Panc1 (cell line): ENCODE measurements at regions not wholly inside any gene's neighbourhood (a gene's known extent, or its start where the extent isn't known, plus 50 kb on each side); places are given as distances from the start of the nearest gene placed in this dataset.

ENCODE experiments used
- CTCF ChIP-seq: fragments of 450-650 bp; IDR thresholded peaks from 2 replicates; pipeline ENCODE4 v1.5.1; 2017; ENCODE audit warnings: mild to moderate bottlenecking
- POLR2AphosphoS5 ChIP-seq: IDR thresholded peaks from 2 replicates; pipeline ENCODE4 v1.6.1; 2012; ENCODE audit warnings: mild to moderate bottlenecking, low read depth, low read length, moderate library complexity
- REST ChIP-seq, 2 experiments: IDR thresholded peaks; 2 replicates each; pipeline ENCODE4 v1.6.1; 2011 to 2012; ENCODE audit warnings: low read depth in 2 of 2, control low read depth in 1 of 2, low read length in 1 of 2, mild to moderate bottlenecking in 1 of 2, moderate library complexity in 1 of 2; ENCODE audit not compliant: insufficient read depth in 1 of 2
- SIN3A ChIP-seq: IDR thresholded peaks from 2 replicates; pipeline ENCODE4 v1.6.1; 2012; ENCODE audit warnings: low read depth, mild to moderate bottlenecking, low read length, moderate library complexity, borderline replicate concordance; ENCODE audit not compliant: insufficient read depth
- TCF7L2 ChIP-seq: IDR thresholded peaks from 2 replicates; pipeline ENCODE4 v1.6.1; 2011; ENCODE audit warnings: mild to moderate bottlenecking, low read depth, low read length, inconsistent platforms

- TF ChIP-seq POLR2AphosphoS5 (no peak), CTCF (no peak), TCF7L2 (no peak), REST (IDR thresholded peaks at IDR 0.05; ENCODE audit: insufficient read depth in 1 of 2, low read depth in 2 of 2, low read length in 1 of 2) (no peak), SIN3A (no peak)
Measured at GRCh38 chr4:166662266-166662843, 571.9 kb downstream of the SPOCK3 start.
